H9 (cell line): ENCODE measurements at regions not wholly inside any gene's neighbourhood (a gene's known extent, or its start where the extent isn't known, plus 50 kb on each side); places are given as distances from the start of the nearest gene placed in this dataset.
"Not testable (repeated sequence)": the region's sequence is repeated elsewhere in the genome, so short reads cannot be mapped to it uniquely, and the experiment has no call there.

Experiments used
- DNase-seq: peaks from one replicate; pipeline ENCODE4 v3.0.0-alpha.2; 2017
- H2AFZ ChIP-seq: one replicate; pipeline ENCODE4 v1.6.1; 2013; ENCODE audit warnings: mild to moderate bottlenecking, low read length, control low read depth, moderate library complexity
- H2AK5ac ChIP-seq: 2 replicates; pipeline ENCODE4 v1.6.1; 2013; ENCODE audit warnings: low read length, control low read depth, mixed read lengths; ENCODE audit not compliant: insufficient read length
- H2BK120ac ChIP-seq: one replicate; pipeline ENCODE4 v1.6.1; 2013; ENCODE audit warnings: low read depth, mild to moderate bottlenecking, low read length, control low read depth, inconsistent platforms; ENCODE audit not compliant: poor library complexity, severe bottlenecking
- H2BK12ac ChIP-seq: 2 replicates; pipeline ENCODE4 v1.6.1; 2013; ENCODE audit warnings: low read length, control low read depth, mixed read lengths, low read depth; ENCODE audit not compliant: insufficient read length
- H2BK15ac ChIP-seq: 2 replicates; pipeline ENCODE4 v1.6.1; 2013; ENCODE audit warnings: low read depth, low read length, control low read depth
- H2BK20ac ChIP-seq: one replicate; pipeline ENCODE4 v1.6.1; 2013; ENCODE audit warnings: low read depth, mild to moderate bottlenecking, low read length, control low read depth, inconsistent platforms; ENCODE audit not compliant: poor library complexity, severe bottlenecking
- H2BK5ac ChIP-seq: 2 replicates; pipeline ENCODE4 v1.6.1; 2013; ENCODE audit warnings: low read length, control low read depth, mixed read lengths; ENCODE audit not compliant: insufficient read length
- H3K14ac ChIP-seq: 2 replicates; pipeline ENCODE4 v1.6.1; 2013; ENCODE audit warnings: low read length, control low read depth; ENCODE audit not compliant: insufficient read depth
- H3K18ac ChIP-seq: 2 replicates; pipeline ENCODE4 v1.6.1; 2013; ENCODE audit warnings: low read depth, mild to moderate bottlenecking, mixed read lengths, low read length, control low read depth; ENCODE audit not compliant: insufficient read length
- H3K23ac ChIP-seq: 2 replicates; pipeline ENCODE4 v1.6.1; 2013; ENCODE audit warnings: low read length, control low read depth, mixed read lengths, low read depth; ENCODE audit not compliant: insufficient read length
- H3K23me2 ChIP-seq: 2 replicates; pipeline ENCODE4 v1.6.1; 2013; ENCODE audit warnings: low read depth, mild to moderate bottlenecking, mixed read lengths, low read length, control low read depth; ENCODE audit not compliant: insufficient read length, poor library complexity, severe bottlenecking
- H3K27ac ChIP-seq: 2 replicates; pipeline ENCODE4 v1.5.1; 2013; ENCODE audit warnings: low read length, control low read depth, mixed read lengths, low read depth; ENCODE audit not compliant: insufficient read length
- H3K27me3 ChIP-seq: 2 replicates; pipeline ENCODE4 v1.6.1; 2013; ENCODE audit warnings: low read length, control low read depth, inconsistent platforms; ENCODE audit not compliant: insufficient read depth
- H3K4ac ChIP-seq: 2 replicates; pipeline ENCODE4 v1.6.1; 2013; ENCODE audit warnings: low read depth, mild to moderate bottlenecking, control low read depth, inconsistent platforms, low read length, moderate library complexity
- H3K4me1 ChIP-seq: 2 replicates; pipeline ENCODE4 v1.6.1; 2013; ENCODE audit warnings: low read length, control low read depth, inconsistent platforms; ENCODE audit not compliant: insufficient read depth
- H3K4me2 ChIP-seq: 2 replicates; pipeline ENCODE4 v1.6.1; 2013; ENCODE audit warnings: low read length, control low read depth, mixed read lengths; ENCODE audit not compliant: insufficient read length, insufficient read depth
- H3K56ac ChIP-seq: 2 replicates; pipeline ENCODE4 v1.6.1; 2013; ENCODE audit warnings: low read depth, mild to moderate bottlenecking, mixed read lengths, low read length, control low read depth; ENCODE audit not compliant: insufficient read length
- H3K79me1 ChIP-seq: 2 replicates; pipeline ENCODE4 v1.6.1; 2013; ENCODE audit warnings: low read depth, mild to moderate bottlenecking, moderate library complexity, low read length, control low read depth, inconsistent platforms; ENCODE audit not compliant: insufficient read depth, poor library complexity, severe bottlenecking
- H3K79me2 ChIP-seq: 2 replicates; pipeline ENCODE4 v1.6.1; 2013; ENCODE audit warnings: low read length, control low read depth, inconsistent platforms; ENCODE audit not compliant: insufficient read depth
- H3K9ac ChIP-seq: 2 replicates; pipeline ENCODE4 v1.6.1; 2013; ENCODE audit warnings: low read length, control low read depth, mixed read lengths; ENCODE audit not compliant: insufficient read length; ENCODE audit errors: extremely low read depth
- H3K9me3 ChIP-seq: one replicate; pipeline ENCODE4 v1.6.1; 2013; ENCODE audit warnings: low read depth, low read length, inconsistent platforms; ENCODE audit not compliant: control insufficient read depth
- H3T11ph ChIP-seq: one replicate; pipeline ENCODE4 v1.6.1; 2013; ENCODE audit warnings: mild to moderate bottlenecking, low read length, control low read depth, inconsistent platforms
- H4K20me1 ChIP-seq: one replicate; pipeline ENCODE4 v1.6.1; 2013; ENCODE audit not compliant: control insufficient read depth, insufficient read length, insufficient read depth
- H4K5ac ChIP-seq: 2 replicates; pipeline ENCODE4 v1.6.1; 2013; ENCODE audit warnings: low read depth, mild to moderate bottlenecking, mixed read lengths, low read length, control low read depth; ENCODE audit not compliant: insufficient read length
- H4K8ac ChIP-seq: replicated peaks from 2 replicates; pipeline ENCODE4 v1.6.1; 2013; ENCODE audit warnings: low read length, control low read depth, mixed read lengths, low read depth; ENCODE audit not compliant: insufficient read length
- H4K91ac ChIP-seq: 2 replicates; pipeline ENCODE4 v1.6.1; 2013; ENCODE audit warnings: low read depth, mild to moderate bottlenecking, moderate library complexity, mixed read lengths, low read length, control low read depth; ENCODE audit not compliant: insufficient read length
- H3K27ac Mint-ChIP-seq, 3 experiments: 2 replicates in 2 of 3; 3 replicates in 1 of 3; pipeline ENCODE4 v1.8.0; 2020 to 2021; ENCODE audit warnings: mixed read lengths in 3 of 3, mild to moderate bottlenecking in 1 of 3, moderate library complexity in 1 of 3
- H3K27me3 Mint-ChIP-seq: 2 replicates; pipeline ENCODE4 v1.8.0; 2021; ENCODE audit warnings: low read depth, mild to moderate bottlenecking, moderate library complexity, mixed read lengths
- H3K36me3 Mint-ChIP-seq, 3 experiments: 2 replicates in 2 of 3; 3 replicates in 1 of 3; pipeline ENCODE4 v1.8.0; 2020 to 2021; ENCODE audit warnings: low read depth in 3 of 3, mixed read lengths in 3 of 3; ENCODE audit not compliant: insufficient read depth in 1 of 3
- H3K4me1 Mint-ChIP-seq, 2 experiments: 2 replicates each; pipeline ENCODE4 v1.8.0; 2020; ENCODE audit warnings: mixed read lengths in 2 of 2
- H3K4me3 Mint-ChIP-seq, 2 experiments: 2 replicates in 1 of 2; 3 replicates in 1 of 2; pipeline ENCODE4 v1.8.0; 2020 to 2021; ENCODE audit warnings: mild to moderate bottlenecking in 2 of 2, mixed read lengths in 2 of 2, moderate library complexity in 1 of 2
- H3K9me3 Mint-ChIP-seq, 2 experiments: 2 replicates in 1 of 2; 3 replicates in 1 of 2; pipeline ENCODE4 v1.8.0; 2020; ENCODE audit warnings: mild to moderate bottlenecking in 2 of 2, mixed read lengths in 2 of 2, moderate library complexity in 1 of 2
- WGBS: extraction: QIAGEN DNeasy Blood & Tissue Kit; methylation state at CpG from one replicate; pipeline ENCODE4 v1.1.7; 2013; ENCODE audit warnings: missing lambda C conversion rate, low lambda C conversion rate, mixed read lengths; ENCODE audit not compliant: insufficient read length; ENCODE audit errors: extremely low coverage; 5-methylcytosine and 5-hydroxymethylcytosine counted together

DNA sequence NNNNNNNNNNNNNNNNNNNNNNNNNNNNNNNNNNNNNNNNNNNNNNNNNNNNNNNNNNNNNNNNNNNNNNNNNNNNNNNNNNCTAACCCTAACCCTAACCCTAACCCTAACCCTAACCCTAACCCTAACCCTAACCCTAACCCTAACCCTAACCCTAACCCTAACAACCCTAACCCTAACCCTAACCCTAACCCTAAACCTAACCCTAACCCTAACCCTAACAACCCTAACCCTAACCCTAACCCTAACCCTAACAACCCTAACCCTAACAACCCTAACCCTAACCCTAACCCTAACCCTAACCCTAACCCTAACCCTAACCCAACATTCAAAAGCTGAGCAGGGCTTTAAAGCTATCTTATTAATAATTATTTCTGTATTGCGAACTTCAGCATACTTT, 182.5 kb upstream of the FAM20C start:
- H3K79me2 ChIP-seq, H3K27ac Mint-ChIP-seq, H2BK12ac ChIP-seq, H3K27ac ChIP-seq, H4K8ac ChIP-seq, H3K27me3 ChIP-seq, H3K9me3 ChIP-seq, H4K20me1 ChIP-seq, H3K27me3 Mint-ChIP-seq, H2BK20ac ChIP-seq, H4K91ac ChIP-seq, H3K4me1 Mint-ChIP-seq, H2AFZ ChIP-seq, H3K4me1 ChIP-seq, H3K4ac ChIP-seq, H2AK5ac ChIP-seq, H3K18ac ChIP-seq, H2BK5ac ChIP-seq, DNase-seq, H3K4me2 ChIP-seq, H3K23ac ChIP-seq, H3K14ac ChIP-seq, H3K4me3 Mint-ChIP-seq, H4K5ac ChIP-seq, H2BK15ac ChIP-seq, H3K9ac ChIP-seq, H3K36me3 Mint-ChIP-seq, H3K9me3 Mint-ChIP-seq, H3K23me2 ChIP-seq, H3T11ph ChIP-seq, H3K79me1 ChIP-seq, H2BK120ac ChIP-seq, H3K56ac ChIP-seq: not testable (repeated sequence)
- no CpG with 5 or more reads among the region's 1 CpG for WGBS

DNA sequence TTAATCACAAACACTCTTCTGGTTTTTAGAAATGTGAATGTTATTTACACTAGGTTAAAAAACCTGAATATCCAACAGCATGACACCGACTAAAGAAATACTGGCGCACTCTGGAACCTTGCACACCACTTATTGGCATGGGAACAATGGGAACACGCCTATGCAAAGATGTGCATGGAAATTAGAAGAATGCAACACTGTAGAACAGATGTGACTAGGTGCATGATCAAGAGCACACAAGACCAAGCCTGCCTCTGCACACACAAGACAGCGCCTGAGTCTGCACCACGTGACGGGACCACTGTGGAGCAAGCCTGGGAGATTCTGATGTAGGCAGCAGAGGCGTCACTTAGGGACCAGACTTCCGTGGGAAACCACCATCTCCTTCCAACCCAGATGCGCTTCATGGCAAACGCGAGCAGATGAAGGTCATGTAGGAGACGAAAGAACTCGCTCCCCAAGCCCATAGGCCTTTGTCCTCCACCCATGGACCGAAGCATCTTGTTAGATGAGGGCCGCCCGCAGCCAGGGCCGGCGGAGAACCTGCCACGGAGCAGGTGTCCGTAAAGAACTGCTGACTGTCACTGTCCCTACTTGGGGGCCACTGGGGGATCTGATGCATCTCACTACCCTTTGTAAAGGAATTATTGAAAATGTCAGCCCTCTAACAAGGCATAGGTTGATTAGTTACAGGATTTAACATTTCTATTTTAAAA, 159.6 kb upstream of the FAM20C start:
- not testable (repeated sequence) for H2BK120ac ChIP-seq, H3K23me2 ChIP-seq, H3K27me3 Mint-ChIP-seq, H2BK12ac ChIP-seq, H2BK15ac ChIP-seq, H2BK5ac ChIP-seq, H3K14ac ChIP-seq, H3K27me3 ChIP-seq, H3K4me1 ChIP-seq, H4K20me1 ChIP-seq, H3K79me1 ChIP-seq, H3K27ac Mint-ChIP-seq, H3K27ac ChIP-seq, H3K18ac ChIP-seq, H4K91ac ChIP-seq, H3K79me2 ChIP-seq, H3K4ac ChIP-seq, H3K23ac ChIP-seq, H2BK20ac ChIP-seq, H4K8ac ChIP-seq, H3T11ph ChIP-seq, H3K56ac ChIP-seq, H3K9me3 Mint-ChIP-seq, H3K4me3 Mint-ChIP-seq, H3K4me2 ChIP-seq, H3K36me3 Mint-ChIP-seq, H2AK5ac ChIP-seq, H3K9ac ChIP-seq, H2AFZ ChIP-seq, H4K5ac ChIP-seq, H3K9me3 ChIP-seq, H3K4me1 Mint-ChIP-seq, DNase-seq
- WGBS = no CpG with 5 or more reads among the region's 20 CpGs
